Spleen (tissue), 11 donors: ENCODE measurements at regions not wholly inside any gene's neighbourhood (a gene's known extent, or its start where the extent isn't known, plus 50 kb on each side); places are given as distances from the start of the nearest gene placed in this dataset.

Experiments used
- DNase-seq: peaks from one replicate; pipeline ENCODE4 v3.0.0-alpha.2; 2020
- H3K27ac ChIP-seq, 8 donors: fragments of 200-600 bp; sonication (generic) in 7 of 8; 1 replicate in 4 of 8; 2 replicates in 4 of 8; pipeline versions ENCODE4 v1.5.0 to v1.8.0; 2016 to 2021; ENCODE audit warnings: inconsistent platforms in 4 of 8, mild to moderate bottlenecking in 4 of 8, moderate library complexity in 1 of 8
- H3K27me3 ChIP-seq, 7 donors: fragments of 200-600 bp; sonication (generic) in 6 of 7; replicated peaks in 1 of 7; 1 replicate in 4 of 7; 2 replicates in 3 of 7; pipeline versions ENCODE4 v1.5.0 to v1.8.0; 2016 to 2021; ENCODE audit warnings: inconsistent platforms in 3 of 7, mild to moderate bottlenecking in 1 of 7
- H3K36me3 ChIP-seq, 6 donors: fragments of 200-600 bp; sonication (generic) in 5 of 6; 1 replicate in 4 of 6; 2 replicates in 2 of 6; pipeline versions ENCODE4 v1.5.0 to v1.8.0; 2016 to 2021; ENCODE audit warnings: inconsistent platforms in 2 of 6
- H3K4me1 ChIP-seq, 6 donors: fragments of 200-600 bp; sonication (generic) in 5 of 6; 1 replicate in 3 of 6; 2 replicates in 3 of 6; pipeline versions ENCODE4 v1.5.0 to v1.8.0; 2016 to 2021; ENCODE audit warnings: inconsistent platforms in 3 of 6
- H3K4me3 ChIP-seq, 8 donors: fragments of 200-600 bp; sonication (generic) in 7 of 8; 1 replicate in 4 of 8; 2 replicates in 4 of 8; pipeline versions ENCODE4 v1.5.0 to v1.8.0; 2016 to 2021; ENCODE audit warnings: inconsistent platforms in 4 of 8, mild to moderate bottlenecking in 4 of 8, moderate library complexity in 2 of 8
- H3K9me3 ChIP-seq, 8 donors: fragments of 200-600 bp; sonication (generic) in 7 of 8; 1 replicate in 4 of 8; 2 replicates in 4 of 8; pipeline versions ENCODE4 v1.5.0 to v1.8.0; 2016 to 2021; ENCODE audit warnings: inconsistent platforms in 4 of 8
- POLR2A ChIP-seq, 3 donors: fragments of 450-650 bp; IDR thresholded peaks; one replicate each; pipeline ENCODE4 v1.5.1; 2017; ENCODE audit warnings: antibody characterized with exemption in 3 of 3, mild to moderate bottlenecking in 1 of 3
- POLR2AphosphoS5 ChIP-seq, 3 donors: sonication (generic); formaldehyde crosslinking; IDR thresholded peaks; one replicate each; pipeline ENCODE4 v1.5.1; 2017; ENCODE audit warnings: antibody characterized with exemption in 3 of 3
- WGBS, 5 donors: extraction: QIAGEN DNeasy Blood & Tissue Kit in 3 of 5; methylation state at CpG; one replicate each; pipeline versions ENCODE4 v1.1.5 to v1.1.7; 2013 to 2018; 5-methylcytosine and 5-hydroxymethylcytosine counted together
- intact Hi-C: fragments of 100-400 bp; cut with DNase I; formaldehyde crosslinking; loops from one replicate; pipeline ENCODE4 v1.15.0; 2023; ENCODE audit warnings: low total_unique reads
- TF ChIP-seq, protein P1 (sequence below), 11 experiments: fragments of 200-600 bp in 7 of 11; fragments of 450-650 bp in 4 of 11; sonication (generic) in 4 of 11; IDR thresholded peaks in 8 of 11; conservative IDR thresholded peaks in 3 of 11; 1 replicate in 7 of 11; 2 replicates in 4 of 11; pipeline versions ENCODE4 v1.4.0 to v1.8.0; 2016 to 2021; ENCODE audit warnings: antibody characterized with exemption in 11 of 11, inconsistent platforms in 4 of 11, mild to moderate bottlenecking in 1 of 11
- donor health status: healthy with polysubstance abuse.
- donor health status: DM: no; HTN: no; CAD: no; lungs with moderate emphysema.
- donor health status: DM: no; HTN: no; CAD: no.
- donor health status: Bipolar disorder and iron deficiency.
- donor health status: healthy.
- donor health status: DM: no; HTN: no; CAD: no.
- donor health status: DM: yes; HTN: yes; CAD: no.

DNA sequence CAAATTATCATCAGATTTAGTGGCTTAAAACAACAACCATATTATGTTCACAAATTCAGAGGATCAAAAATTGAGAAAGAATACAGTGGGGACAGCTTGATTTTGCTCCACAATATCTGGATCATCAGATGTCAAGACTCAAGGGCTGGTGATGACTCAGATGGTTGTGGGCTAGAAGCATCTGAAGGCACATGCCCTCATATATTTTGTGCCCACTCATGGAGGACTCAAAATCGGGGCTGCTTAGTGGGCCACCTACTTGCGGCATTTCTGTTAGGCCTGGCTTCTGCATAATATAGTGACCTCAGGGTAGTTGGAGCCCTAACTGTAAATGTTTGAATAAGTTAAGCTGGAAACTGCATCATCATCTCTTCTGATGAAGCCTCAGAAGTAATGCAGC, 584.5 kb downstream of the SLC16A7 start:
- 80 to 91% (median 86%) methylated on average over 2 of the region's 2 CpGs for WGBS, 5 donors
- intact Hi-C loops = no loop called here
- no peak overlapping the region for H3K4me3 ChIP-seq

GRCh38 chr12:60182354-60182753, 586.5 kb downstream of the SLC16A7 start:
- DNase-seq = no peak
- intact Hi-C loops = no loop called here
- no peak overlapping the region for H3K27ac ChIP-seq
- H3K36me3 ChIP-seq = no peaks in the 10 kb centered on the region
- H3K4me1 ChIP-seq = no peaks in the 10 kb centered on the region
- H3K27me3 ChIP-seq = no peaks in the 10 kb centered on the region
- H3K4me3 ChIP-seq = no peak overlapping the region
- whole genome bisulfite sequencing, 5 donors = 86 to 98% (median 93%) methylated on average over 1 of the region's 1 CpG
- no peak for TF ChIP-seq POLR2AphosphoS5 (IDR thresholded peaks at IDR 0.05)
- TF ChIP-seq POLR2A (IDR thresholded peaks at IDR 0.05) = no peak
- TF ChIP-seq, protein P1, sequence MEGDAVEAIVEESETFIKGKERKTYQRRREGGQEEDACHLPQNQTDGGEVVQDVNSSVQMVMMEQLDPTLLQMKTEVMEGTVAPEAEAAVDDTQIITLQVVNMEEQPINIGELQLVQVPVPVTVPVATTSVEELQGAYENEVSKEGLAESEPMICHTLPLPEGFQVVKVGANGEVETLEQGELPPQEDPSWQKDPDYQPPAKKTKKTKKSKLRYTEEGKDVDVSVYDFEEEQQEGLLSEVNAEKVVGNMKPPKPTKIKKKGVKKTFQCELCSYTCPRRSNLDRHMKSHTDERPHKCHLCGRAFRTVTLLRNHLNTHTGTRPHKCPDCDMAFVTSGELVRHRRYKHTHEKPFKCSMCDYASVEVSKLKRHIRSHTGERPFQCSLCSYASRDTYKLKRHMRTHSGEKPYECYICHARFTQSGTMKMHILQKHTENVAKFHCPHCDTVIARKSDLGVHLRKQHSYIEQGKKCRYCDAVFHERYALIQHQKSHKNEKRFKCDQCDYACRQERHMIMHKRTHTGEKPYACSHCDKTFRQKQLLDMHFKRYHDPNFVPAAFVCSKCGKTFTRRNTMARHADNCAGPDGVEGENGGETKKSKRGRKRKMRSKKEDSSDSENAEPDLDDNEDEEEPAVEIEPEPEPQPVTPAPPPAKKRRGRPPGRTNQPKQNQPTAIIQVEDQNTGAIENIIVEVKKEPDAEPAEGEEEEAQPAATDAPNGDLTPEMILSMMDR (IDR thresholded peaks at IDR 0.05 in 8 of 11, conservative IDR thresholded peaks at IDR 0.05 in 3 of 11) = no peak
- peaks cover 0 to 6% (median 0%) of the 10 kb centered on the region in 8 donors for H3K9me3 ChIP-seq

More for the DNA sequence above, 584.5 kb downstream of the SLC16A7 start:
- no peak for DNase-seq
- H3K27me3 ChIP-seq = no peaks in the 10 kb centered on the region
- peaks cover 0 to 4% (median 0%) of the 10 kb centered on the region in 8 donors for H3K9me3 ChIP-seq
- TF ChIP-seq POLR2AphosphoS5 (IDR thresholded peaks at IDR 0.05) = no peak
- TF ChIP-seq, protein P1 (IDR thresholded peaks at IDR 0.05 in 8 of 11, conservative IDR thresholded peaks at IDR 0.05 in 3 of 11) = no peak
- no peak for TF ChIP-seq POLR2A (IDR thresholded peaks at IDR 0.05)
- H3K36me3 ChIP-seq = no peaks in the 10 kb centered on the region
- no peak overlapping the region for H3K27ac ChIP-seq
- H3K4me1 ChIP-seq = no peaks in the 10 kb centered on the region

- Histone ChIP-seq H3K4me1 (no peaks in the 10 kb centered on the region), H3K4me3 (no peak overlapping the region), H3K27ac (no peak overlapping the region), H3K9me3 (peaks cover 0 to 12% (median 3%) of the 10 kb centered on the region in 8 donors), H3K27me3 (no peaks in the 10 kb centered on the region), H3K36me3 (no peaks in the 10 kb centered on the region)
- TF ChIP-seq, protein P1 (IDR thresholded peaks at IDR 0.05 in 8 of 11, conservative IDR thresholded peaks at IDR 0.05 in 3 of 11) = no peak
- no peak for TF ChIP-seq POLR2AphosphoS5 (IDR thresholded peaks at IDR 0.05)
- no peak for TF ChIP-seq POLR2A (IDR thresholded peaks at IDR 0.05)
- DNase-seq = no peak
- WGBS, 5 donors = 85 to 100% (median 90%) methylated on average over 1 of the region's 1 CpG
- intact Hi-C loops = no loop called here
Observed at GRCh38 chr12:60184096-60184495, 588.3 kb downstream of the SLC16A7 start.

- Histone ChIP-seq H3K36me3 (no peaks in the 10 kb centered on the region), H3K4me3 (no peak overlapping the region), H3K4me1 (no peaks in the 10 kb centered on the region), H3K27ac (no peak overlapping the region), H3K27me3 (no peaks in the 10 kb centered on the region), H3K9me3 (peaks cover 0 to 17% (median 5%) of the 10 kb centered on the region in 8 donors)
- DNase-seq = no peak
- TF ChIP-seq POLR2A (IDR thresholded peaks at IDR 0.05) (no peak), POLR2AphosphoS5 (IDR thresholded peaks at IDR 0.05) (no peak)
- TF ChIP-seq, protein P1 (IDR thresholded peaks at IDR 0.05 in 8 of 11, conservative IDR thresholded peaks at IDR 0.05 in 3 of 11) = no peak
- WGBS, 5 donors = 72 to 86% (median 78%) methylated on average over 4 of the region's 4 CpGs
- intact Hi-C loops = no loop called here
Observed at GRCh38 chr12:60185060-60185459, 589.2 kb downstream of the SLC16A7 start.
